HG03095 (cell line): ENCODE measurements at regions not wholly inside any gene's neighbourhood (a gene's known extent, or its start where the extent isn't known, plus 50 kb on each side); places are given as distances from the start of the nearest gene placed in this dataset.

Experiments
- ATAC-seq: cut with Tn5 transposase; IDR thresholded peaks from one replicate; pipeline ENCODE4 v1.9.1; 2021; ENCODE audit warnings: moderate library complexity; ENCODE audit not compliant: unreplicated experiment

DNA sequence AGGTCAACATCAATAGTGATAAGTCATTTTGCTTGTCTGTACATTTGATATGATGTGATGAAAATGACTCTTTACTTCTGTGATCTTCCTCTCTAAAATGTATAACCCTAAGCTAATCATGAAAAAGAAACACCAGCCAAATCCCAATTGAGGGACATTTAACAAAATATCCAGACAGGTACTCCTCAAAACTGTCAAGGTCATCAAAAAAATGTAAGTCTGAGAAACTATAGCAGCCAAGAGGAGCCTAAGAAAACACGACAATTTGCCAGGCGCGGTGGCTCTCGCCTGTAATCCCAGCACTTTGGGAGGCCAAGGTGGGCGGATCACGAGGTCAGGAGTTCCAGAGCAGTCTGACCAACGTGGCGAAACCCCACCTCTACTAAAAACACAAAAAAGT is 708.5 kb upstream of the ID4 start:
- ATAC-seq, result no peak

DNA sequence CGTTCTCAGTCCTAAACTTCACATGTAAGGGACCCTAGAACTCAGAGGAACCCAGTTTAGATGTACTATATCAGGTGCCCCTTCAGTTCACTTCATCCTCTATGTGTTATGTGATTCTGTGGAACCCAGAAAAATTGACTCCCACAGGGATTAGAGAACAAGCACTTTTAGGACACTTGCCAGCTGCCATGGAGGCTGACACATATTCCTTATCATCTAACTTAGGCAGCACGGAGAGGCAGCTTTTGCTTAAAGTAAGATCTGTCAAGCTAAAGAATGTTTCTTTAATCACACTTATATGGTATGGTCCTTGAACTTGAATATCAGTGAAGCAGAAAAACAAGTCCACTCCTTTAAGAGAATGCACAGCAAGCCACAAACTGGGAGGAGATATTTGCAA is 701.5 kb upstream of the ID4 start:
- no peak for ATAC-seq

DNA sequence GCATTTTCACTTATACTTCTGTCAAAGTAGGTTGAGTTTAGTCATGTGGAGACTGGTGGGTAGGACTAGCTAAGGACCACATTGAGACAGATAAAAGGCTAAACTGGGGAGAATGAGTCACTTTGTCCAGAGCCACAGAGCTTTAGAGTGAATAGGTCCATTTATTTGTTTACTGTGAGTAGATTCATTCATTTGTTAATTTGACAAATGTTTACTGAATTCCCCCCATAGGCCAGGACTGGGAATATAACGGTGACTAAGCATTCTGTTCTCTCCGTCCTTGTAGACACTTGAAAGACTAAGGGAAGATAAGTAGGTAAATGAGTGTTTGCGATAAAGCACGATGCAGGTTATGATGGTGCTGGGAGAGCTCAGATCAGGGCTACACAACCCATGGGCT is 699.7 kb upstream of the ID4 start:
- no peak for ATAC-seq

DNA sequence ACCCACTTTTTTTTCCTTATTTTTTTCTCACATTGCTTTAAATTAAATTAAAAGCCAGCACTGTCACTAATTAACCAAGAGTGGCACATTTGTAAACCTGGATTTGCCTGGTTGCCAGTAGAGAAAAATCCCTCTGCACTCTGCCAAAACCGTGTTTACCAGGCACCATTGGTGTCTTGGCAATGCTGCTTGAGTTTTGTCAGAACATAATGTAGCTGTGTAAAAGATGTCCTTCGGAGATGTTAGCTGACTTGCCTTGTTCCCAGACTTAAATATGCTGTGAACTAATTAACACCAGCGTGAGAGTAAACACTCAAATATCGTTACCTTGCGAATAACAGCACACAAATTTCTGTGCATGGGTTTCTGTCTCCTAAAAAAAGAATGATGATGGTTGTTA is 694.9 kb upstream of the ID4 start:
- no peak for ATAC-seq

GRCh38 chr6:19150307-19150706 is 686.9 kb upstream of the ID4 start:
- ATAC-seq, result no peak

GRCh38 chr6:19153270-19153980 is 683.7 kb upstream of the ID4 start:
- ATAC-seq, result no peak

DNA sequence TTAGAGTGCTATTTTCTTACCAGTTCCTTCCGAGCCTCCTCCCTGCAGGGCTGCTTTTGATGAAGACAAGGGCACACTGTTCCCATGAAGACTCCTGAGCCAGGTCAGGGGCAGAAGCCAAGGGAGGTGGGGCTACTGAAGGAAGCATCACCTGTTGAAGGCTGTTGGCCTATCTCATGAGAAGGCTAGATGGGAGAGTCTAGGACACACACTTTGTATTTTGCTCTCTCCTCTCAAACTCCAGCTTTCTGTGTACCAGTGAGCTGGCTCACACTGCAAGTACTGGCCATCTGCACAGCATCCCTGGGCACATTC is 683.2 kb upstream of the ID4 start:
- ATAC-seq, result no peak

- no peak for ATAC-seq
Observed at GRCh38 chr6:19156443-19156842, 680.7 kb upstream of the ID4 start.

DNA sequence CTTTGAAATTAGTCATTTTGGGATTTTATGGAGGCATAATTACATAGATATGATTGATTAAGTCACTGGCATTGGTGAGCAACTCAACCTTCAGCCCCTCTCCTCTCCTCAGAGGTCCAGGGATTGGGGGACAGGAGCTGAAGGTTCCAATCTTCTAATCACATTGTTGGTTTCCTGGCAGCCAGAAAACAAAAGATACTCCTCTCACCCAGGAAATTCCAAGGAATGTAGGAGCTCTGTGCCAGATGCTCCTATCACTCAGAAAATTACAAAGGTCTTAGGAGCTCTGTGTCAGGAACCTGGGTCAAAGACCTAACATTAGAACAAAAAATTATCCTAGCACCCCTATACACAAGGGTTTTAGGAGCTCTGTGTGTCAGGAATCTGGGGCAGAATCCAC is 679.7 kb upstream of the ID4 start:
- no peak for ATAC-seq

DNA sequence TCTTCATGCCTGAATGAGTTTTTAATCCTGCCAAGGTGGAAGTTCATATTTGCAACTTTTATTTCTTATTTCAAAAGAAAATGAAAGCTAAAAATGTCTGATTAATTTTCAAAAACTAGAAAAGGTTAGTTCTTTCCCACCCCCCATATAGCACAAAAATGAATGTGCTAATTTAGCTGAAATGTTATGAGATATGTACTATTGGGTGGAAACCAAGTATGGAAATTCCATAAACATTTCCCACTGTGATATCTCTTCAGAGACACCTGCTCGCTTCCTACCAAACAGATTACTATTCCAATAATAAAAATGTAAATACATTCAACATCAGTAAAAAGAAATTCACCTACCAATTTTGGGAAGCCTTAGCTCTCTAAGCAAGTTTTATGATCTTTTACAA is 678.6 kb upstream of the ID4 start:
- no peak for ATAC-seq

- no peak for ATAC-seq
Observed at GRCh38 chr6:19159089-19159488, 678.1 kb upstream of the ID4 start.

GRCh38 chr6:19159561-19159960 is 677.6 kb upstream of the ID4 start:
- ATAC-seq, result no peak

DNA sequence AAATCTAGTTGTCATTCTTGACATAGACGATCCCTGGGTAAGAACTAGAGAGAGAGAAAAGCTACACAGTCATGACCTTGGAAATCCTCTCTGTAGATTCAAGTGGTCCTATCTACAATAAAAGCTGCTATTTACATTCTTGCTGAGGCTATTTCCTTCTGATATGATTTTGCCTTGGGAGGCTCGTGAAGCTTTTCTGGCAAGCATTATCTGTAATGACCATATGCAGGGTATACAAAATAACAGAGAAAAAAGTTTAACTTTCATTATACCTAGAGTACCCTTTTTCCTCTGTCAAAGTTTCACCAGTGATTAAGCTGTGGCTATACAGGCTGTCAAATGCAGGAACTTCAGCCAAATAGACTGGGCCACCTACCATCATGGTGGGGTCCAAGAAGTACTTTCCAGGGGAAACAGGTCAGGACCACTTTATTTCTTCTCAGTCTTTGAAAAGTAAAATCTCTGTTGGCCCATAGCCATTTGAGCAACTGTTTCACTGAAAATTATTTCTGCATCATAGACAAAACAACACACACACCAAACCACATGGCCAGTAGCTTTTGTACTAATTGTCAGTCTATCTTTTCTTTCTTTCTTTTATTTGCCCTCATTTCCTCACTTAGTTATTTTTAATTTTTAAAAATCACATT is 677.0 kb upstream of the ID4 start:
- ATAC-seq, result no peak

DNA sequence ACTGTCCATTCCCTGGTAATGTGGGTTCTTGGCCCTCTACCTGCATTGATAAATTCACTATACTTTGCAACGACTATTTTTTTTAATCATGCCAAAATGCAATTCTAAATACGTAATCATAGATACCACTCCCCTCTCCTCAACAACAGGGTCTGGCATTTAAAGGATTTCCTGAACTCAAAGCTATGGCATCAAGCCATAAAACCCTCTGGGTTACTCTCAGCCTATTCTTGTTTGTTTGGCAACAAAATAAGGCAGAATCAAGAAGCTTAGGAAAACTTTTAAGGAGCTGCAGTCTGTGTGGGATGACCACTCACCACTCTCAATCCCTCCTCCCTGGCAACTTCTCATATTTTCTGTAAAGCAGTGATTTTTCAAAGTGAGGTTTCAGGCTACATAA is 669.9 kb upstream of the ID4 start:
- no peak for ATAC-seq

- no peak for ATAC-seq
Observed at GRCh38 chr6:19169366-19169765, 667.8 kb upstream of the ID4 start.

DNA sequence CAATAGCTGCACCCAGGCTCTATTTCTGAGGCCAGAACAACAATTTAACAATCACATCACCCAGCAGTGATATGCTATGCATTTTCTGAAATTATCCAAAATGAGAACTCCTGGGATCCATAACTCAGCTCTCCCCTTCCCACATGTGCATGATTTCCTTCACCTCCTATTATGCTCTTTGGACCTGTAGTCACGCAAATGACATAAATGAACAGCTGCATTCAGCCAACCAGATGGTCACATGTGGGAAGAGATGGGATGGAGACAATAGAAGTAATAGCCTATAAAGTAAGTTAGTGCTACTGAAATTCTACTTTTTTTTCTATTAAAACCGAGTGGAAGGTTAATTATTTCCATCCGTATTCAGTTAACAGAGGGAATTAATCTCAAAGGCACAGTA is 662.1 kb upstream of the ID4 start:
- no peak for ATAC-seq

GRCh38 chr6:19180348-19181072 is 656.7 kb upstream of the ID4 start:
- ATAC-seq, result no peak

GRCh38 chr6:19181211-19181610 is 656.0 kb upstream of the ID4 start:
- ATAC-seq, result no peak

DNA sequence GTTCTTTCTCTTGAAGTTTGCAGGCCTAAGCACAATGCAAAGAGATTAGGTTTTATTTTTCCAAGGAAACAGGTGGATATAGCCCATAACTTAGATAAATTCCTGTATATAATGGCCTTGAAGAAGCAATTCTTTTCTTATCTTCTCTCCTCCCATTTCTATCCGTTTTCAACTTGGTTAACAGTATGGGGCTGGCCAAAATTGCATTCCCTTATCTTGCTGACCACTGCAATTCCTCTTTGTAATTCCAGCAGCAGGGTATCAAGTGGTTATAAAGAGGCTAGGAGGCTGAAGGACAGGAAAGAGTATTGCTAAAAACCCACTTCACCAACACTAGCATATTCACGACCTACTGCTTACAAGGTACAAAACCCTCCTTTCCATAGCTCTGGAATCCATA is 643.5 kb upstream of the ID4 start:
- no peak for ATAC-seq

- no peak for ATAC-seq
Observed at GRCh38 chr6:19204445-19204844, 632.7 kb upstream of the ID4 start.

DNA sequence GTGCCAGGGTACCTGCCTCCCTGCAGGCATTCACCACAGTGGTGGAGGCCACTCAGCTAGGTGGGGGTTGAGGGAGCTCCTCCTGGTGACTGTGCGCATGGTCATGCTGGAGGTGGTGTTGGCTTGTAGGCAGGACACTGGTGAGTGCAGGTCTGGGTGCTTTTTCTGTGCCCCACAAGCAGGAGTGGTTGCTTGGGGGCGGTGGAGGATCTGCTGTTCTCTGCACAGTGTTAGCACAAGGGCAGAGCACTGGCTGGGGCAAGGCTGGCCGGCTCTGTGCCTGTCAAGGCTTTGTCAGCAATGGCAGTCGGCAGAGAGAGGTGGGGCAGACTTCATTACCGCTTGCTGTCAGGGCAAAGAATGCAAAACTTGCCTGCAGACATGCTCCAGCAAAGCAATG is 632.1 kb upstream of the ID4 start:
- no peak for ATAC-seq

GRCh38 chr6:19209202-19209601 is 628.0 kb upstream of the ID4 start:
- no peak for ATAC-seq
